ENCODE measurements at regions not wholly inside any gene's neighbourhood (a gene's known extent, or its start where the extent isn't known, plus 50 kb on each side); places are given as distances from the start of the nearest gene placed in this dataset.

- Mint-ChIP-seq H3K27me3 (ENCODE audit: low read depth in 3 of 3) (peaks cover 1 to 4% (median 2%) of the 10 kb centered on the region in 3 donors), H3K4me3 (no peak overlapping the region), H3K36me3 (no peaks in the 10 kb centered on the region), H3K27ac (no peak overlapping the region), H3K4me1 (no peaks in the 10 kb centered on the region), H3K9me3 (peaks cover 0 to 2% (median 0%) of the 10 kb centered on the region in 7 donors)
- no peaks in the 10 kb centered on the region for H3K27me3 ChIP-seq (ENCODE audit: control insufficient read depth in 2 of 2, insufficient read depth in 2 of 2, low read length in 2 of 2)
- no peak overlapping the region for H2AFZ ChIP-seq (ENCODE audit: insufficient read depth, low read depth, low read length, poor library complexity, severe bottlenecking)
- intact Hi-C loops (cut with micrococcal nuclease), result no loop called here
- no peak overlapping the region for H3K4me2 ChIP-seq (replicated peaks; ENCODE audit: extremely low read depth, low read length, poor library complexity, severe bottlenecking)
- no peaks in the 10 kb centered on the region for H3K9me3 ChIP-seq (replicated peaks in 1 of 2; ENCODE audit: control insufficient read depth in 1 of 2, insufficient read depth in 1 of 2, low read length in 2 of 2)
- no peaks in the 10 kb centered on the region for H4K20me1 ChIP-seq (ENCODE audit: insufficient read depth, low read length)
- no peak overlapping the region for H3K9ac ChIP-seq (ENCODE audit: insufficient read depth, low read length, poor library complexity, severe bottlenecking)
- no CpG with 5 or more reads among the region's 1 CpG for WGBS (ENCODE audit: insufficient coverage)
- no peak overlapping the region for H3K27ac ChIP-seq (ENCODE audit: low read depth in 1 of 2, low read length in 2 of 2)
- no peak for TF ChIP-seq CTCF (IDR thresholded peaks at IDR 0.05)
- H3K4me1 ChIP-seq (ENCODE audit: control insufficient read depth in 1 of 2, insufficient read depth in 2 of 2, low read length in 2 of 2), result no peaks in the 10 kb centered on the region
- H3K79me2 ChIP-seq (ENCODE audit: insufficient read depth, low read length), result no peaks in the 10 kb centered on the region
- no peaks in the 10 kb centered on the region for H3K36me3 ChIP-seq (replicated peaks in 1 of 2; ENCODE audit: control insufficient read depth in 1 of 2, insufficient read depth in 2 of 2, low read length in 2 of 2)
- H3K4me3 ChIP-seq (replicated peaks in 1 of 3; ENCODE audit: low read depth in 2 of 3, low read length in 3 of 3), result no peak overlapping the region
- DNase-seq, result no peak
These were observed 235.5 kb downstream of the SAMD5 start for GRCh38 chr6:147744012-147744411.

- peaks cover 0 to 4% (median 3%) of the 10 kb centered on the region in 7 donors for H3K9me3 Mint-ChIP-seq
- H3K4me1 Mint-ChIP-seq, result no peaks in the 10 kb centered on the region
- Histone ChIP-seq H3K9me3 (replicated peaks in 1 of 2; ENCODE audit: control insufficient read depth in 1 of 2, insufficient read depth in 1 of 2, low read length in 2 of 2) (peaks cover 0 to 2% of the 10 kb centered on the region in 2 donors), H4K20me1 (ENCODE audit: insufficient read depth, low read length) (no peaks in the 10 kb centered on the region), H3K9ac (ENCODE audit: insufficient read depth, low read length, poor library complexity, severe bottlenecking) (no peak overlapping the region), H3K27me3 (ENCODE audit: control insufficient read depth in 2 of 2, insufficient read depth in 2 of 2, low read length in 2 of 2) (no peaks in the 10 kb centered on the region), H3K4me3 (replicated peaks in 1 of 3; ENCODE audit: low read depth in 2 of 3, low read length in 3 of 3) (no peak overlapping the region), H3K4me2 (replicated peaks; ENCODE audit: extremely low read depth, low read length, poor library complexity, severe bottlenecking) (no peak overlapping the region), H3K36me3 (replicated peaks in 1 of 2; ENCODE audit: control insufficient read depth in 1 of 2, insufficient read depth in 2 of 2, low read length in 2 of 2) (no peaks in the 10 kb centered on the region), H2AFZ (ENCODE audit: insufficient read depth, low read depth, low read length, poor library complexity, severe bottlenecking) (no peak overlapping the region), H3K27ac (ENCODE audit: low read depth in 1 of 2, low read length in 2 of 2) (no peak overlapping the region), H3K4me1 (ENCODE audit: control insufficient read depth in 1 of 2, insufficient read depth in 2 of 2, low read length in 2 of 2) (no peaks in the 10 kb centered on the region), H3K79me2 (ENCODE audit: insufficient read depth, low read length) (no peaks in the 10 kb centered on the region)
- peaks cover 0 to 1% (median under 1%) of the 10 kb centered on the region in 3 donors for H3K27me3 Mint-ChIP-seq (ENCODE audit: low read depth in 3 of 3)
- no peak overlapping the region for H3K27ac Mint-ChIP-seq
- WGBS (ENCODE audit: insufficient coverage), result 80% methylated on average over 2 of the region's 5 CpGs
- no peak overlapping the region for H3K4me3 Mint-ChIP-seq
- H3K36me3 Mint-ChIP-seq, result no peaks in the 10 kb centered on the region
- TF ChIP-seq CTCF (IDR thresholded peaks at IDR 0.05), result no peak
- intact Hi-C loops (cut with micrococcal nuclease), result no loop called here
- no peak for DNase-seq
These were observed 240.8 kb downstream of the SAMD5 start for GRCh38 chr6:147749331-147749730.
